ENCODE measurements at regions not wholly inside any gene's neighbourhood (a gene's known extent, or its start where the extent isn't known, plus 50 kb on each side); places are given as distances from the start of the nearest gene placed in this dataset.
A peak's percentile ranks its signal among the peaks of the same experiment; 100 is the strongest.

- no peak for TF ChIP-seq CTCF (IDR thresholded peaks at IDR 0.05; ENCODE audit: low read length, missing control alignments)
- no peak overlapping the region for H3K4me3 ChIP-seq (replicated peaks; ENCODE audit: low read depth, low read length)
- DNase-seq (ENCODE audit: low read depth): no peak
Observed at GRCh38 chr1:17903386-17903785, 148.3 kb downstream of the ACTL8 start.

GRCh38 chr1:17904290-17904689 lies 149.2 kb downstream of the ACTL8 start:
- no peak for TF ChIP-seq CTCF (IDR thresholded peaks at IDR 0.05; ENCODE audit: low read length, missing control alignments)
- DNase-seq (ENCODE audit: low read depth): no peak
- no peak overlapping the region for H3K4me3 ChIP-seq (replicated peaks; ENCODE audit: low read depth, low read length)

GRCh38 chr1:17907999-17908398 lies 152.9 kb downstream of the ACTL8 start:
- DNase-seq (ENCODE audit: low read depth): no peak
- H3K4me3 ChIP-seq (replicated peaks; ENCODE audit: low read depth, low read length): no peak overlapping the region
- TF ChIP-seq CTCF (IDR thresholded peaks at IDR 0.05; ENCODE audit: low read length, missing control alignments): no peak

GRCh38 chr1:17908945-17909344 lies 153.8 kb downstream of the ACTL8 start:
- no peak for TF ChIP-seq CTCF (IDR thresholded peaks at IDR 0.05; ENCODE audit: low read length, missing control alignments)

GRCh38 chr1:17909634-17910033 lies 154.5 kb downstream of the ACTL8 start:
- TF ChIP-seq CTCF (IDR thresholded peaks at IDR 0.05; ENCODE audit: low read length, missing control alignments): peak; percentile 36
- no peak overlapping the region for H3K4me3 ChIP-seq (replicated peaks; ENCODE audit: low read depth, low read length)
- peak; percentile 22 for DNase-seq (ENCODE audit: low read depth)

More at GRCh38 chr1:17908945-17909344, 153.8 kb downstream of the ACTL8 start:
- DNase-seq (ENCODE audit: low read depth): no peak
- no peak overlapping the region for H3K4me3 ChIP-seq (replicated peaks; ENCODE audit: low read depth, low read length)

GRCh38 chr1:17911791-17912190 lies 156.7 kb downstream of the ACTL8 start:
- DNase-seq (ENCODE audit: low read depth): no peak
- TF ChIP-seq CTCF (IDR thresholded peaks at IDR 0.05; ENCODE audit: low read length, missing control alignments): no peak
- no peak overlapping the region for H3K4me3 ChIP-seq (replicated peaks; ENCODE audit: low read depth, low read length)

- DNase-seq (ENCODE audit: low read depth): no peak
- TF ChIP-seq CTCF (IDR thresholded peaks at IDR 0.05; ENCODE audit: low read length, missing control alignments): no peak
- no peak overlapping the region for H3K4me3 ChIP-seq (replicated peaks; ENCODE audit: low read depth, low read length)
Observed at GRCh38 chr1:17912491-17912890, 157.4 kb downstream of the ACTL8 start.

Measured in fibroblast of pulmonary artery (primary cell).